ENCODE measurements at regions not wholly inside any gene's neighbourhood (a gene's known extent, or its start where the extent isn't known, plus 50 kb on each side); places are given as distances from the start of the nearest gene placed in this dataset.

- TF ChIP-seq, protein P1, sequence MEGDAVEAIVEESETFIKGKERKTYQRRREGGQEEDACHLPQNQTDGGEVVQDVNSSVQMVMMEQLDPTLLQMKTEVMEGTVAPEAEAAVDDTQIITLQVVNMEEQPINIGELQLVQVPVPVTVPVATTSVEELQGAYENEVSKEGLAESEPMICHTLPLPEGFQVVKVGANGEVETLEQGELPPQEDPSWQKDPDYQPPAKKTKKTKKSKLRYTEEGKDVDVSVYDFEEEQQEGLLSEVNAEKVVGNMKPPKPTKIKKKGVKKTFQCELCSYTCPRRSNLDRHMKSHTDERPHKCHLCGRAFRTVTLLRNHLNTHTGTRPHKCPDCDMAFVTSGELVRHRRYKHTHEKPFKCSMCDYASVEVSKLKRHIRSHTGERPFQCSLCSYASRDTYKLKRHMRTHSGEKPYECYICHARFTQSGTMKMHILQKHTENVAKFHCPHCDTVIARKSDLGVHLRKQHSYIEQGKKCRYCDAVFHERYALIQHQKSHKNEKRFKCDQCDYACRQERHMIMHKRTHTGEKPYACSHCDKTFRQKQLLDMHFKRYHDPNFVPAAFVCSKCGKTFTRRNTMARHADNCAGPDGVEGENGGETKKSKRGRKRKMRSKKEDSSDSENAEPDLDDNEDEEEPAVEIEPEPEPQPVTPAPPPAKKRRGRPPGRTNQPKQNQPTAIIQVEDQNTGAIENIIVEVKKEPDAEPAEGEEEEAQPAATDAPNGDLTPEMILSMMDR (IDR thresholded peaks at IDR 0.05; ENCODE audit: borderline replicate concordance, extremely low read depth, low read length, poor library complexity, severe bottlenecking): no peak
- no peak for TF ChIP-seq EZH2 (IDR thresholded peaks at IDR 0.05; ENCODE audit: borderline replicate concordance, low read depth, low read length, severe bottlenecking)
These were observed 562.0 kb upstream of the AUTS2 start for GRCh38 chr7:69036301-69036700.

Data from DND-41 (cell line).